HG02571 (cell line): ENCODE measurements at regions not wholly inside any gene's neighbourhood (a gene's known extent, or its start where the extent isn't known, plus 50 kb on each side); places are given as distances from the start of the nearest gene placed in this dataset.

ENCODE experiments used
- ATAC-seq: cut with Tn5 transposase; IDR thresholded peaks from one replicate; pipeline ENCODE4 v1.9.1; 2021; ENCODE audit warnings: mild to moderate bottlenecking, moderate library complexity; ENCODE audit not compliant: unreplicated experiment

- ATAC-seq: no peak
Measured at GRCh38 chr10:111871458-111871857, 312.1 kb downstream of the GPAM start.

- no peak for ATAC-seq
Measured at GRCh38 chr10:111872591-111872990, 311.0 kb downstream of the GPAM start.

- ATAC-seq: no peak
Measured at GRCh38 chr10:111873041-111873440, 310.5 kb downstream of the GPAM start.

GRCh38 chr10:111873621-111874135 lies 309.9 kb downstream of the GPAM start:
- ATAC-seq: no peak

- no peak for ATAC-seq
Measured at GRCh38 chr10:111874576-111874975, 309.0 kb downstream of the GPAM start.

GRCh38 chr10:111875725-111876124 lies 307.8 kb downstream of the GPAM start:
- ATAC-seq: no peak

- no peak for ATAC-seq
Measured at GRCh38 chr10:111877258-111877657, 306.3 kb downstream of the GPAM start.

- ATAC-seq: no peak
Measured at GRCh38 chr10:111879969-111880368, 303.6 kb downstream of the GPAM start.

- no peak for ATAC-seq
Measured at GRCh38 chr10:111885046-111885445, 298.5 kb downstream of the GPAM start.

GRCh38 chr10:111885919-111886318 lies 297.6 kb downstream of the GPAM start:
- ATAC-seq: no peak

GRCh38 chr10:111887266-111887665 lies 296.3 kb downstream of the GPAM start:
- no peak for ATAC-seq

- ATAC-seq: no peak
Measured at GRCh38 chr10:111890046-111890445, 293.5 kb downstream of the GPAM start.

GRCh38 chr10:111916011-111916410 lies 267.6 kb downstream of the GPAM start:
- ATAC-seq: no peak

- ATAC-seq: no peak
Measured at GRCh38 chr10:111921821-111922220, 261.7 kb downstream of the GPAM start.

GRCh38 chr10:111923032-111923431 lies 260.5 kb downstream of the GPAM start:
- ATAC-seq: no peak

GRCh38 chr10:111926286-111926685 lies 257.3 kb downstream of the GPAM start:
- no peak for ATAC-seq

GRCh38 chr10:111933937-111934336 lies 249.6 kb downstream of the GPAM start:
- ATAC-seq: no peak

GRCh38 chr10:111934931-111935330 lies 248.6 kb downstream of the GPAM start:
- ATAC-seq: no peak

GRCh38 chr10:111936143-111936542 lies 247.4 kb downstream of the GPAM start:
- ATAC-seq: no peak

GRCh38 chr10:111944331-111944730 lies 239.2 kb downstream of the GPAM start:
- ATAC-seq: no peak

- ATAC-seq: no peak
Measured at GRCh38 chr10:111953949-111954348, 229.6 kb downstream of the GPAM start.

- no peak for ATAC-seq
Measured at GRCh38 chr10:111954386-111954785, 229.2 kb downstream of the GPAM start.

GRCh38 chr10:111956841-111957240 lies 226.7 kb downstream of the GPAM start:
- ATAC-seq: no peak

GRCh38 chr10:111962951-111963350 lies 220.6 kb downstream of the GPAM start:
- no peak for ATAC-seq
